ENCODE measurements at regions not wholly inside any gene's neighbourhood (a gene's known extent, or its start where the extent isn't known, plus 50 kb on each side); places are given as distances from the start of the nearest gene placed in this dataset.

DNA sequence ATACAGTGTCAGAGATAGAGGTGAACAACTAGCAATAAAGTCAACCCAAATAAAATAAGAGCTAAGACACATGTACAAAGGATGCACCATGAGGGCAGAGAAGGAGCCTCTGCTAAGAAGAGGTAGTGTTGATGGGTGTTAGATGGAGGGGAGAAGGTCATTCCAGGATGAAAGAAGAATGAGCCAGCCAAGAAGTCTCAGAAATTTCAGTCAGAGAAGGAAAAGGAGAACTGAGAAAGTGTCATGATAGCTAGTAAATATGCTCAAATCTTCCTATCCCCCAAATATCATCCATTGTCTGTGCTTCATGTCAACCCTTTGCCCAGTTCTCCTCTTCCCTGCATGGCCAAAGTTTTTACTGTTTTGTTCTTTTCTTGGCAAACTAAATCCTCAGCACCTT is 225.2 kb upstream of the BTG1 start:
- intact Hi-C loops (cut with DNase I), result no loop called here
- H3K27ac ChIP-seq, result no peak overlapping the region
- H3K4me1 ChIP-seq, result peaks cover 0 to 3% (median 0%) of the 10 kb centered on the region in 4 donors
- no peaks in the 10 kb centered on the region for H3K27me3 ChIP-seq
- H3K36me3 ChIP-seq, result no peaks in the 10 kb centered on the region
- no peak for DNase-seq
- H3K4me3 ChIP-seq, result no peak overlapping the region
- no peak for TF ChIP-seq POLR2A (IDR thresholded peaks at IDR 0.05)
- TF ChIP-seq CTCF (IDR thresholded peaks at IDR 0.05), result no peak
- ATAC-seq, result no peak
- no peaks in the 10 kb centered on the region for H3K9me3 ChIP-seq

GRCh38 chr12:92369636-92370035 is 224.0 kb upstream of the BTG1 start:
- no peak for TF ChIP-seq CTCF (IDR thresholded peaks at IDR 0.05)
- no peak for TF ChIP-seq POLR2A (IDR thresholded peaks at IDR 0.05)
- Histone ChIP-seq H3K4me1 (peaks cover 0 to 4% (median 0%) of the 10 kb centered on the region in 4 donors), H3K36me3 (no peaks in the 10 kb centered on the region), H3K9me3 (no peaks in the 10 kb centered on the region), H3K27me3 (no peaks in the 10 kb centered on the region), H3K4me3 (no peak overlapping the region), H3K27ac (no peak overlapping the region)
- DNase-seq (no peak), ATAC-seq (no peak)
- WGBS (ENCODE audit: insufficient coverage, low coverage, low lambda C conversion rate, missing lambda C conversion rate), result 83% methylated on average over 2 of the region's 2 CpGs
- intact Hi-C loops (cut with DNase I), result no loop called here

DNA sequence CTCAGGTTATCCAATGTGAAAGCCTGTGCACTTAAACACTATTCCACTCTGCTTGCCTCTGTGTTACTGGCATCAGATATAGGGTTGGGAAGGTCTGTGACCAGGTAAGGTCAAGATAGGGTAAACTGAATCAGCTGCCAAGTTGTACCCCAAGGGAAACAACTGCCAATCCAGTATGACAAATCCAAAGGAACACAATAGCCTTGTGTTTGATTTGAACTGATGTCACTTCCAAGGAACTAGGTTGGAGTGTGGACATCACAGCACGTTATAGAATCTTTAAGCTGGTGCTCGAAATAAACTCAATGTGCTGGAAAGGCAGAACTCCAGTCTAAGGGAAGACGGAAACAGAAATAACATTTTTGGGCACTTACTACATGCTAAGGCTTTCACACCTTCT is 223.4 kb upstream of the BTG1 start:
- H3K4me3 ChIP-seq, result no peak overlapping the region
- ATAC-seq (no peak), DNase-seq (no peak)
- no peaks in the 10 kb centered on the region for H3K36me3 ChIP-seq
- peaks cover 0 to 4% (median 0%) of the 10 kb centered on the region in 4 donors for H3K4me1 ChIP-seq
- H3K9me3 ChIP-seq, result no peaks in the 10 kb centered on the region
- intact Hi-C loops (cut with DNase I), result no loop called here
- WGBS (ENCODE audit: insufficient coverage, low coverage, low lambda C conversion rate, missing lambda C conversion rate), result 64% methylated on average over 3 of the region's 3 CpGs
- H3K27ac ChIP-seq, result no peak overlapping the region
- TF ChIP-seq CTCF (IDR thresholded peaks at IDR 0.05), result no peak
- no peak for TF ChIP-seq POLR2A (IDR thresholded peaks at IDR 0.05)
- no peaks in the 10 kb centered on the region for H3K27me3 ChIP-seq

GRCh38 chr12:92365836-92366235 is 220.2 kb upstream of the BTG1 start:
- intact Hi-C loops (cut with DNase I), result no loop called here
- Histone ChIP-seq H3K36me3 (no peaks in the 10 kb centered on the region), H3K4me1 (peaks cover 0 to 4% (median 0%) of the 10 kb centered on the region in 4 donors), H3K4me3 (no peak overlapping the region), H3K27ac (no peak overlapping the region), H3K9me3 (no peaks in the 10 kb centered on the region), H3K27me3 (no peaks in the 10 kb centered on the region)
- ATAC-seq (peak; percentile 72 to 90 (median 86)), DNase-seq (no peak)
- 18% methylated on average over 2 of the region's 2 CpGs for WGBS (ENCODE audit: insufficient coverage, low coverage, low lambda C conversion rate, missing lambda C conversion rate)
- TF ChIP-seq CTCF (IDR thresholded peaks at IDR 0.05) (no peak), POLR2A (IDR thresholded peaks at IDR 0.05) (no peak)

GRCh38 chr12:92365333-92365732 is 219.7 kb upstream of the BTG1 start:
- H3K9me3 ChIP-seq, result no peaks in the 10 kb centered on the region
- WGBS (ENCODE audit: insufficient coverage, low coverage, low lambda C conversion rate, missing lambda C conversion rate), result 100% methylated on average over 1 of the region's 1 CpG
- intact Hi-C loops (cut with DNase I), result no loop called here
- no peak overlapping the region for H3K4me3 ChIP-seq
- TF ChIP-seq POLR2A (IDR thresholded peaks at IDR 0.05) (no peak), CTCF (IDR thresholded peaks at IDR 0.05) (no peak)
- no peaks in the 10 kb centered on the region for H3K36me3 ChIP-seq
- DNase-seq (no peak), ATAC-seq (no peak)
- H3K27ac ChIP-seq, result no peak overlapping the region
- H3K27me3 ChIP-seq, result no peaks in the 10 kb centered on the region
- peaks cover 0 to 4% (median 0%) of the 10 kb centered on the region in 4 donors for H3K4me1 ChIP-seq
